RPMI7951 (cell line): ENCODE measurements at regions not wholly inside any gene's neighbourhood (a gene's known extent, or its start where the extent isn't known, plus 50 kb on each side); places are given as distances from the start of the nearest gene placed in this dataset.
"Not testable (repeated sequence)": the region's sequence is repeated elsewhere in the genome, so short reads cannot be mapped to it uniquely, and the experiment has no call there.

Experiments
- DNase-seq: peaks from one replicate; pipeline ENCODE4 v3.0.0-alpha.2; 2012; ENCODE audit warnings: low read depth

GRCh38 chr17:77290759-77291558 is 150.2 kb downstream of the SEC14L1 start:
- DNase-seq = not testable (repeated sequence)

- DNase-seq = no peak
Measured at GRCh38 chr17:77291591-77292386, 151.0 kb downstream of the SEC14L1 start.

DNA sequence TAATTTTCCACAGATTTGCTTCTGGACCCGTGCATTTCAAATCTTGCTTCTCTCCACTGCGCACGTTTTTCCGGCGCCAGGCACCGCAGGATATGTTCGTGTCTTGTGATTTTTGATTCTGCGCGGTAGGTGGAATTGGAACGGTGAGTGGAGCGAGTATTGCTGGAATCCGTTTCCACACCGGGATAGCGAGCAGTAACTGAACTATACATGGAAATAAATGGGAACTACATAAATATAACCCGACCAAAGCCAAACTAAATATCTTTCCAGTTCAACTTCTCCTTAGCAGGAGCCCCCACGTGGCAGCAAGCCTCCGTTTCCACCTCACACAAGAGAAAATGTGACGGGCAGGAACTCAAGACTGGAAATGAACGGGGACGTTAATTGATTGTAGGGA is 154.0 kb downstream of the SEC14L1 start:
- no peak for DNase-seq

DNA sequence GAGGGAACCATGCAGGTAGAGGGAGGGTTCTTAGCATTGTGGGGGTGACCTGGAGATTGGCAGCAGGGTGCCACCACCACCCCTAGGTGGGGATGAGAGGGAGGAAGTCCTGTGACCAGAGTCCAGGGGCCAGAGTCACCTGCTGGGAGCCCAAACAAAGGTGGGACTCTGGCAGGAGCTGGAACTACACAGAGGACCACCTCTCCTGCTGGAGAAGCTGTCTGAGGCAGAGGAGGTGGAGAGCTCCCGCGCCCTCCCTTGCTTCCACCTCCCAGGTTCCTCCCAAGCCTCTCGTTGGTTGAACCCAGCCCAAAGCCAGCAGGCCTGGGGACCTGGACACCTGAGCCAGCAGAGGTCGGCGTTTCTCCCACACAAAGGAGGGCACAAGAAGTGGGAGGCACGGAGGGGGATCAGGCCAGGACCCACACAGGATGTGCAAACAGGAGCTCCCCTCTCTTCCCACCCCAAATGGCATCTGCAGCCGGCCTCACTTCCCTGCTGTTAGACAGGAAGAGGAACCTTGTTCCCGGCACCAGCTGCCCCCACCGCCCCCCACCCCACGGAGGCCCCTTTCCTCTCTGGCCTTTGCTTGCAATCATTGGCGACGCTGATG is 154.6 kb downstream of the SEC14L1 start:
- no peak for DNase-seq

DNA sequence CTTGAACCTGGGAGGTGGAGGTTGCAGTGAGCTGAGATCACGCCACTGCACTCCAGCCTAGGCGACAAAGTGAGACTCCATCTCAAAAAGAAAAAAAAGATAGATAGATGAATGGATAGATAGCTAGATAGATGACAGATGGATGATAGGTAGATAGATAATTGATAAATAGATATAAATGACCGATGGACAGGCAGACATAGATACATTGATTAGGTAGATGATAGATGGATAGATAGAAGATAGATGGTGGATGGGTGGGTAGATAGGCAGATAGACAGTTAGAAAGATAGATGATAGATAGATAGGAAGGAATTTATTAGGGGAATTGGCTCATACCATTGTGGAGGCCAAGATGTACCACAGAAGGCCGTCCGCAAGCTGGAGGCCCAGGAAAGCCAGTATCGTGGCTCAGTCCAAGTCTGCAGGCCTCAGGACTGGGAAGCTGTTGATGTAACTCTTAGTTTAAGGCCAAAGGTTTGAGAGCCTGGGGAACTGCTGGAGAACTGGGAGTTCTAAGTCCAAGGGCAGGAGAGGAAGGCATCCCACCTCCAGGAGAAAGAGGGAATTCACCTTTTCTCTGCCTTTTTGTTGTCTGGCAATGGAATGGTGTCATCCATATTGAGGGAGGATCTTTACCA is 156.1 kb downstream of the SEC14L1 start:
- no peak for DNase-seq

GRCh38 chr17:77297693-77298666 is 157.2 kb downstream of the SEC14L1 start:
- DNase-seq = no peak

- DNase-seq = no peak
Measured at GRCh38 chr17:77298811-77299210, 158.0 kb downstream of the SEC14L1 start.

DNA sequence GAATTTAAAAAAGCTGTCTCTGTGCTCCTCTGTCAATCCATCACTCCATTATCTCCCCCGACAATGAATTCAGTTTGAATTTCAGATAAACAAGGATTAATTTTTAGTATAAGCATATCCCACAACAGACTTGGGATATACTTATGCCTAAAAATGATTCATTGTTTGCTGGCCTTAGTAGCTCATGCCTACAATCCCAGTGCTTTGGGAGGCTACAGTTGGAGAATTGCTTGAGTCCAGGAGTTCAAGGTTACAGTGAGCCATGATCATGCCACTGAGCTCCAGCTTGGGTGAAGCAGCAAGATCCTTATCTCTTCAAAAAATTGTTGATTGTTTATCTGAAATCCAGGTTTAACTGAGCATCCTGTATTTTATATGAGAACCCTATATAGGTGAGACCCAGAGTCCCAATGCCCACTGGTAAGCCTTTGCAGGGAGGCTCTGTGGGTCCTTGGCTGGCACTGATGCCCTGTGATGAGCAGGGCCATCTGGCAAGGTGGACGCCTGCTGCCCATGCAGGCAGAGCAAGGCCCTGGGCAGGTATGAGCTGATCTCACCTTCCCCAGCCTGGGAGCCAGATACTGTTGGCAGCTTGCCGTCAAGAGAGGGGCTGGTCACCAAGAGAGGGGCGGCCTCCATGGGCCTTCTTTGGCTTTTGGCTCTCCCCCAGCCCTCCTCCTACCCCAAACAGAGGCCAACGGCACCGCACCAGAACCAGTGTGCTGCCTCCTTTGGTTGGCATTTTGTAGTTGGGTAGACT is 158.7 kb downstream of the SEC14L1 start:
- no peak for DNase-seq

GRCh38 chr17:77300016-77300686 is 159.4 kb downstream of the SEC14L1 start:
- no peak for DNase-seq

GRCh38 chr17:77301694-77302266 is 161.0 kb downstream of the SEC14L1 start:
- DNase-seq = no peak

- DNase-seq = no peak
Measured at GRCh38 chr17:77302682-77303081, 161.9 kb downstream of the SEC14L1 start.

DNA sequence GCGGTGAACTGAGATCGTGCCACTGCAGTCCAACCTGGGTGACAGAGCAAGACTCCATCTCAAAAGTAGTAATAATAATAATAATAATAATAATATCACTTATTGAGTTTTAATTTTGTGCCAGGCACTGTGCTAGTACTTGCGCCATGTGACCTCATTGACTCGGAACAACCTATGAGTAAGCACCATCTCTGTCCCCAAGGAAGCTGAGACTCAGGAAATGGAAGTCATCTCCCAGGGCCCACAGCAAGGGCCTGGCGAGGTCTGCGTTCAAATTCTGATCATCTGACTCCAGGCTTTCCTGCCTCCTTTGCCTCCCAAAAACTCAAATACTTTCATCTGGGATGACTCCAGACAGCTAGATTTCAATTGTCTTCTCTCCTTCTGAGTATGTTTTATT is 162.9 kb downstream of the SEC14L1 start:
- no peak for DNase-seq

DNA sequence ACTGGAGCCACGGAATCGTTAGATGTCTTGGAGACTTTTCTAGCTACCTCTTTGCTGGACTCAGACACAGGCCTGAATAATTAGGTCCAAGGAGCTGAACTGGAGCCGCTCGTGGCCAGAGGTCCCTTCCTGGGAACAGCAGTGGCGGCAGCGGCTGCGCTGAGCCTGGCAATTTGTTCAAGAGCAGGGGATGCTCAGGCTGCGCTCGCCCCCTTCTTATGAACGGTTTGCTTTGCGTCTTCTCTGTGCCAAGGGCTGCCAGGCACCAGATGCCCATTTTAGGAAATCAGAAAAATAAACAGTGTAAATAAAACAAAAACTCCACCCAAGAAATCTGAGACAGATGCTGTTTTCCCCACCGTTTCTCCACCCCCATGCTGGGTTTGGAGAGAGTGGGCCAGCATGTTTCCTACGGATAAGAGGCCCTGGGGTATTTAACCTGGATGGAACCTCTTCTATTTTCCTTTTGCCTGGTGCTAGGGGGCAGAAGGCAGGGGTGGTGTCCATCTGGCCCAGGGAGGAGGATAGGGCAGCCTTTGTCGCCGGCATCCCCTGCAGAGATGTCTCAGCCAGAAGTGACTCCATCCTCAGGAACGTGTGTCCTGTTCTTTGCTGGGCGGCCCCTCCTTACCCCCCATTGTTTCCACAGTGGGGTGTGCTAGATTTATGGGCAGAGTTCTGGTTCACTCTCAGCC is 163.4 kb downstream of the SEC14L1 start:
- DNase-seq = no peak

GRCh38 chr17:77304746-77305473 is 164.1 kb downstream of the SEC14L1 start:
- DNase-seq = no peak

- DNase-seq = no peak
Measured at GRCh38 chr17:77306048-77306789, 165.4 kb downstream of the SEC14L1 start.

DNA sequence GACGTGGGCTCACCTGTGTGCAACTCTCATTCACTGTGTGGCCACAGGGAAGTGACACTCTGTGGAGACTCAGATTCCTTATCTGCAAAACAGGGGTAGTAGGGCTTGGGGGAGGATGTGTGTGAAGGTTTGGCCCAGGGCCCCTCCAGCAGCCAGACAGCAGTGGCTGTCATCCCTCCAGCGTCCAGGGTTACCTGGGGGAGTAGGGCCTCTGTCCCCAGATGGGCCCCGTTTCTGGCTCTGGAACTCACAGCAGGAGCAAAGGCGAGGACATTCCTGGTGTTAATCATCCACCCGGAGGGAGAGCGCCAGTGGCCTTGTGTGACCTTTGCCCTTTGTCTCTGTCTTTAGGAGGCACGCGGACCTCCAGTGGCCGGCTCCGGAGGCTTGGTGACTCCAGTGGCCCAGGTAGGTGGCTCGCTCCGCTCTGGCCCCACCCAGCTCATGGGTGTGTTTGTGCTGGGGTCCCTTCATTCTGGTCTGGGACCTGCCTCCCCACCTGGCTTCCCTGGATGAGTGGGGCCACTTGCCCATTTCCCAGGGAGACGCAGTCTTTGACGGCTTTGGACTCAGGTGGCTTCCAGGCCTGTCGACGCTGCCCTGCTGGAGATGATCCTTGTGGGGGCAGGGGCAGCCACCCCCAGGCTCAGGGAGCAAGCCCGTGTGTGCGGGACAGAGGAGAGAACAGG is 166.2 kb downstream of the SEC14L1 start:
- no peak for DNase-seq
